T-helper 1 cell (primary cell): ENCODE measurements at regions not wholly inside any gene's neighbourhood (a gene's known extent, or its start where the extent isn't known, plus 50 kb on each side); places are given as distances from the start of the nearest gene placed in this dataset.

Experiments used
- DNase-seq, 5 donors: peaks; one replicate each; pipeline ENCODE4 v3.0.0-alpha.2; 2012 to 2020

DNA sequence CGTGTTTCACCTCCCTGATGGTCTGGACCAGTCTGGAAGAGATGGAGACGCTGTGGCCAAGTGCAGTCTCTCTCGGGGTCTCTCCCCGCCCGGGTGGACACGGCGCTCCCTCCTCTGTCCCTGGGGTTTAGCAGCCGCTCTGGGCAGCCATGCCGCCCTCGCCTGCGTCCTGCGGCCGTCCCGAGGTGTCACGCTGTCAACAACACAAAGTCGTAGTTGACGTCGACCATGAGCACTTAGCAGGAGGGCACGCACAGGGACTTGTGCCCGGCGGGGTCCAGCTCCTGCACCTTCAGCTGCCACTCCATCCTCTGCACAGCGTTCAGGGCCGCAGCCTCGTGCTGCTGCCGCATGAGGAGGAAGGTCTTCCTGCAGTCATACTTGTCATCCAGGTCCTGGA is 368.9 kb downstream of the CDH9 start:
- DNase-seq = no peak

DNA sequence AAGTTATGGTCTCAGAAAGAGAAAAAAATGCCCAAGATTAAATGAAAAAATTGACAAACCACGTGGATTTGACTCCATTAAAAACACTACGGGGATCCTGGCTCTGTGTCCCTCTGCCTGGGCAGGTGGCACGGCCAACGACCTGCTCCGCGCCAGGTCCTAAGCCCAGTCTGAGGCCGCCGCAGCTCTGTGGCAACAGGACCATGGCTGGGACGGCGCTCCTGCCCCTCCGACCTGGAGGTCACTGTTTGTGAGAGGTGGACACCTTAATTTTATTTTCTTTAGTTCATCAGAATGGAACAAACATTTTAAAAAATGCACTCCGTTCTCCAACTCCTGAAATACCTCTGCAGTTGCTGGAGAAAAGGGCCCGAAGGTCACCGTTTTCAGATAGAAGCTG is 369.4 kb downstream of the CDH9 start:
- DNase-seq = no peak

DNA sequence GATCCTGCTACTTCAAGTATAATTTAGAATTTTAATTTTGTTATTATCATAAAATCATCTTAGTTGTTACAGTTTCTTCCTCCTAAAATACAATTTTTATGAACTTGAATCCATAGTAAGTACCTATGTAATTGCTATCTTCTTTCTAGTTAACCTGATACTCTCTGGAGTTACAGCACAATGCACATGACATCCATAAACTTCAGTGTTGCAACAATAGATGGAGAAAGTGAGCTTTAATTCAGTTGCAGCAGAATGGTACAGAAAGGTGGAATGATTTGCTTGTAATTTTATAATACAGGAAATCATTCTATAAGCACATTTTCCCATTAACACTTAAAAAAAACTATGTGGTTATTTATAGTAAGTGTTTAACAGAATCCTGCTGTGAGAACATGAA is 372.0 kb downstream of the CDH9 start:
- DNase-seq = no peak

DNA sequence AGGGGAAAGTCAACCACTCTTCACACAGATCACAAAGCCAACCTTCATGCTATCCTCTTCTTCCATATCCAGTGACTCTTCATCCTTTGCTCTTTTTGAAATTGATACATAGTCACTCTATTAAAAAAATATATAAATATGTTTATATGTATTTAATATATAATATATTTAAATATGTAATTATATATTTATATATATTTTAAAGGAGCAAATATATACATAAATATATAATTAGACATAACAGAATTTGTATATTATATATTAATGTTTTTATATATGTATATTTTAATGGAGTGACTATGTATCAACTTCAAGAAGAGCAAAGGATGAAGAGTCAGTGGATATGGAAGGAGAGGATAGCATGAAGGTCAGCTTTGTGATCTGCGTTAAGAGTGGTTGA is 374.9 kb downstream of the CDH9 start:
- DNase-seq = no peak

DNA sequence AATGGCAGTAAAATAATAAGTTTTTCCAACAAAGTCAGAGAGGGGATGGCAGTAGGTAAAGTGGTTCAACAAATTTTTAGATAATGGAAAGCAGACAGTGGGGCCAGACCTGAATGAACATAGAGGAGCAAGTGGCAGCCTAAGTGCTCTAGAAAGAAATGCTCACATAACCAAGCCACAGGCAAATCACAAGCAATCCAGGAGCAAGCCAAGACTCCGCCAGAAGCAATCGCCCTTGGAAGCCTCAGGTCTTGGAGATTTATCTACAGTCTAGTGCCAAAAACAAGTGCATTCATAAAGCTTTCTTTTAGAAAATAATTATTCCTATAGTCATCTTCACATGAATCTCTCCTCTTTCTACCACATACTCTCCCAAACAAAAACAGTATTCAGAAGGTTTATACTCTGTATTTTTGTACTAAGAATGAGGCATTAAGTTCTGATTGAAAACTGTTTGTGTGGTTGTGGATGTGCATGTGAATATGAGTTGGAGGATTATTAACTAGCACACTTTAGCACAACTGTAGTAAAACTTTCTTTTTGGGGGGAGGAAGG is 375.5 kb downstream of the CDH9 start:
- no peak for DNase-seq

DNA sequence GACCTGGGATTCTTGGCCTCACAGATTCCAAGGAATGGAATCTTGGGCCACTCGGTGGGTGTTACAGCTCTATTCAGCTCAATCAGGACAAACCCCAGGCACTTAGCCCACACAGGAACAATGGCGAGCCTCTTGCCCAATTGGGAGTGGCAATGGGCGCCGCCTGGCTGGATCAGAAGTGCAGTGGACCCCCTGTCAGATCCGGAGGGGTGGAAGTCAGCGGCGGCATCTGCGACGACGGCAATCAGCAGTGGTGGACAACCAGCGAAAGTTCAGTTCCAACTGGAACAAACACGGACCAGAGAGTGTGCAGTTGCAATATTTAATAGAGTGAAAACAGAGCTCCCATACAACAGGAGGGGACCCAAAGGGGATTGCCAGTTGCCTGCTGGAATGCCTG is 378.3 kb downstream of the CDH9 start:
- no peak for DNase-seq

DNA sequence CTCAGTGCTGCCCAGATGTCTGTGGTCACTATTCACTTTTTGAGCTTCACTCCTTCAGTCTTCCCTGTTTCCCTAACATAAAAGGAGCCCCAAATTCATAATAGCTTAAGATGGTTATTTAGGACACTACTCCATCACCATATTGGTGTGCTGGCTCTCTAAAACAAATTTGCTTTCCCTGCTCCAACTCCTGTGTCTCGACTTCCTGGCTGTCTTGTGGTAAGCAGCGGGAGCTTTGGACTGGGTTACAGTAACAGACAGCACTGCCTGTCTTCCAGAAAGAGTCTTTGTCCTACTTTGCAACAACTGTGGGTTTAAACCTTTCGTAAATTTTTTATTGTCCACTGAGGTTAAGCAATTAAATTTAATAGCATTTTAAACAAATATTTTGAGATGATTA is 389.4 kb downstream of the CDH9 start:
- DNase-seq = no peak

DNA sequence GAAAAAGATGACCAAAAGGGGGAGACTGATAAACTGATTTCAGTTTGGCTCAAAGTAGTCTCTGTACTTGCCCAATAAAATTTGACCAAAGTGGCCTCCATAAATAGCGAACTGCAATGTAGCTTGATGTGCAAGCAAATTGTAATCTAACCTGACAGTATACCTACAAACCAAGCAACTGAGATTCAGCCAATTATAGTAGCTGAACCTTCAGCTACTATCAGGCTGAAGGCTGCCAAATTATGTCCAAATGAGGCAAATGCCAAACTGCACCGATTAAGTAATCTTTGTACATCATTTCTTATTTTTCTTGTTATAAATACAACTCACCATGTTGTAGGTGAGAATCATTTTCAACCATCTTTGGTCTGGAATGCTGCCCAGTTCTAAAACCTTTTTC is 390.6 kb downstream of the CDH9 start:
- no peak for DNase-seq

DNA sequence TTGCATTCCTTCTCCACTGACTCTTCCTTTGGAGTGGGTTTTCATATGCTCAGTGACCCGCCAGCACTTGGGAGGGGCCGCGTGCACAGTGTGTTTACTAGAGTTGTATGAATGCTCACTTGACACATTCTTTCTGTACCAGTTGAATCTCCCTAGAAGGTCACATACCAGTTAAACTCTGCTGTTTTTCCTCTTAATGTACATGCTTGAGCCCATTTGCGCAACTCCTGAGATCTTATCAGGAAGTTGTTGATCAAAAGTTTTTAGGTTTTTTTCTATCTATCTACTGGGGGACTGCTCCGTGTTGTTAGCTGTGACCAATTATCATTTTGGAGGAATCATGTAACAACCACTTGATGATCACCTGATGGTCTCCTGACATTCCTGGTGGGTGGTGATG is 392.7 kb downstream of the CDH9 start:
- DNase-seq = no peak

DNA sequence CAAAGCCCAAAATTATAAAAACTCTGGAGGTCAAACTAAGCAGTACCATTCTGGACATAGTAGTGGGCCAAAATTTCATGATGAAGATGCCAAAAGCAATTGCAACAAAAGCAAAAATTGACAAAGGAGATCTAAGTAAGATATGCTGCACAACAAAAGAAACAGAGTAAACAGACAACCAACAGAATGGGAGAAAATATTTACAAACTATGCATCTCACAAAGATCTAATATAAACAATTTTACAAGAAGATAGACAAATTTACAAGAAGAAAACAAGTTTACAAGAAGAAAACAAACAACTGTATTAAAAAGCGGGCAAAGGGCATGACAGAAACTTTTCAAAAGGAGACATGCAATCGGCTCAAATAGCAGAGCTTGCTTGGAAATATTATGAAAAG is 396.9 kb downstream of the CDH9 start:
- no peak for DNase-seq

DNA sequence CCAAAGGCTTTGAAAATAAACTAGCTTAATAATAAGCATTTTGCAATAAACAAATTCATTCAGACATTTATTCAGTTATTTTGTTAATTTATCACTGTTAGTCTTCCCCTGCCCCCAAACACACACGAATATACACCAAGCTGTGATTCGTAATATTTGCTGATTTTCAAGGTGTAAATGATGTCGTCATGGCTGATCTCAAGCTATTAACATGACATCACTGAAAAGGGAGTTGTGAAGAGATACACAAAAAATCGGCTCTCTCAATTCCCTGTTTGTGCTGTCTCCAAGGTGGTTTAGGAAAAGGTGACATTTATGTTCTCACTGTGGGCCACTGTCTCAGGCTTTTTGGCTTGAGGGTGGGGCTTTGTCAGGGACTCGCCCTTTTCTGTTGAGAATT is 413.3 kb downstream of the CDH9 start:
- DNase-seq = no peak

DNA sequence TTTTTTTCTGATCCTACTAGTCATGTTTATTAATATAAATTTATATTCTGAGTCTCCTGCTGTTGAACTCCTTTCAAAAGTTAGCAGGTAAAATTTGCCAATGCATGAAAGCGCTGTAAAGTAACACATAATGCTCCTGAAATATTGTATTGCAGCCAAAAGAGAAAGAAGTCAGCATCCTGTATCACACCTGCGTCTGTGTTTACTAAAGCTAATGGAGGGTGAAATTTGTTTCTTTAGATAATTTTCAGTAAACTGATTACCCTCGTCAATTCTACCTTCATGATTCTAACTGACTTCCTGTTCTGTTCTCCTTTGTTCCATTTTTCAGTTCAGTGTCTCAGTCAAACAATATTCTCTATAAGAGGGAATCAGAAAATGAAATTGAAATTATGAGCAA is 415.4 kb downstream of the CDH9 start:
- DNase-seq = no peak

DNA sequence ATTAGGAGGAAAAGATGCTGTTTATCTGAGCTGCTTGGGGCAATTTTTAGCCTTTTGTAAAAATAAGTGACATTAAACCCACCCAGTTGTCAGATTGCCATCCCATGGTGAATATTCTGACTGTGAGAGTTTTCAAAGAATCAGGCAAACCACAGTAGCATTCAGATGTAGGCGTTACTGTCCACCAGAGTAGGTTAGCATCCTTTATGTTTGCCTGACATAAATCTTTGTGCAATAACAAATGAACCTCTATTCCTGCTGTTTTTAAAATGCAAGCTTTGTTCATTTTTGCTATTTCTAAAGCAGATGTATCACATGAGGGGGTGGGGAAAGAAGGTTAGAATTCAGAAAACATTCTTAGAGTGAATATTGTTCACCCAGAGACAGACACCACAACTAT is 427.8 kb downstream of the CDH9 start:
- no peak for DNase-seq

DNA sequence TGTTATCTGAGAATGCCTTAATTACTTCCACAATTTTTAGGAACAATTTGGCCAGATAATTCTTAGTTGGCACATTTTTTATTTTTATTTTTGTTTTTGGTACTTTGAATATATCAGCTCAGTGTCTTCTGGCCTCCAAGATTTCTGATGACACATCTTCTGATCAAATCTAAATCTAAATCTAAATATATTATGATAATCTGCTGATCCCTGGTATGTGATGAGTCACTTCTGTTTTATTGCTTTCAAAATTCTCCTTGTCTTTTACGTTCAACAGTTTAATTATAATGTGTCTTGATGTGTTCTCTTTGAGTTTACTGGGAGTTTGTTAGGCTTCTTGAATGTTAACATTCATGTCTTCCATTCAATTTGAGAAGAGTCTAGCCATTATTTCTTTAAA is 436.8 kb downstream of the CDH9 start:
- no peak for DNase-seq

DNA sequence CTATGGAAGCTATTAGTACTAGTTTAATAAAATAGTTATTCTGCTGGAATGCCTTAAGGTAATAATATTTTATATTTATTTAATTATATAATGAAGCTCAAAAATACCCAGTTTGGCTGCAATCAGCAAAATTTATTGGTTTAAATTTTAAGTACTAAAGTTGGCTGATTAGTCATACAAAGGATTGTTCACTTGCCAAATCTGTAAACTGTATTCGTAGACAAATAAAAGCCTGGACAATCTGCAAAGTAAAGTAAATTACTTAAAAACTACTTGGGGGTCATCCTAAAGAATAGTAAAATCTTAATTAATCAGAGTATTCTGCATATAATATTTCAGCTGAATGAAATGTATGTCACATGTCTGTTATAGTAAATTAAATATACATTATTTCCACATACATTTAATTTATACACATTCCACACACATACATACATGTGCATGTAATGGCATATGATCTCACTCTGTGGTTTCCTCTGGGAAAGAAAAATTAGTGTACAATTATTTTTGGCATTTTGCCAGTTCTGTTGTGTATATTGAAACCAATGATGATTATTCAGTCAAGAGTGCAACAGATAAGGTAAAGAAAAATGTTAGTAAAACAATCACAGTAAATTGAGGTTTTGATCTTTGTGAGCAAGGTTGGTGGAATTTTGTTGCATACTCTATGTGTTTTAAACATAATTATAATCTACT is 455.9 kb downstream of the CDH9 start:
- DNase-seq = no peak

DNA sequence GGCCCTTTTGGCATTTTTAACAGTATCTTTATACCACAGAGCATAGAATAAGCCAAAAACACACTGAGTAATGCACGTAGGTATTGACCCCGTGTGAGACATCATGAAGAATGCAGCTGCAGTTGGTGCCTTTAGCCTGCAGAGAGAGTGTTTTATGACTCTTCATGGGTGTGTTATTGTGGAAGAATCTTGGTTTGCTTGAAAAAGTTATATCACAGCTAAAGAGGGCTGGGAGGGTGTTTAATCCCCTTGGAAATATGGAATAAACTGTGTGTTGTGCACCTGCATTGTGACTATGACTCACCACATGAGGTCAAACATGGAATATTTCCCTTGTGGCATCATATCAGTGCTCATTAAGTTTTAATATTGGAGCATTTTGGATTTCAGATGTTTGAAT is 458.7 kb downstream of the CDH9 start:
- no peak for DNase-seq

DNA sequence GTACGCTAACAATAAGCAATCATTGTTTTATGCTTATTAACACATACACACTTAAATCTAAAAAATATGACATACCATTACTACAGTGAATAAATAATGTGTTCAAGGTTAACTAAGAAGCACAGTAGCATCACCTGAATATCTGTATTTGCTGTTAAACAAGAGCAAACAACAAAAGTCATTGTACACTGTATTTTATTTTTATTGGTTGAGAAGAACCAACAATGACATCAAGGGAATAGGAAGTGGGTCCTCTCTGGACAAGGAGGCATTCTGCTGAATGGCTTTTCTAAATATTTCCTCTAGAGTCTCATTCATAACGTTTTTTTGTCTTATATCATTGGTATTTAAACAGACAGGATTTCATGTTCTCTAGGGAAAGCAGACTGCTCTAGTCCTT is 460.4 kb downstream of the CDH9 start:
- no peak for DNase-seq

DNA sequence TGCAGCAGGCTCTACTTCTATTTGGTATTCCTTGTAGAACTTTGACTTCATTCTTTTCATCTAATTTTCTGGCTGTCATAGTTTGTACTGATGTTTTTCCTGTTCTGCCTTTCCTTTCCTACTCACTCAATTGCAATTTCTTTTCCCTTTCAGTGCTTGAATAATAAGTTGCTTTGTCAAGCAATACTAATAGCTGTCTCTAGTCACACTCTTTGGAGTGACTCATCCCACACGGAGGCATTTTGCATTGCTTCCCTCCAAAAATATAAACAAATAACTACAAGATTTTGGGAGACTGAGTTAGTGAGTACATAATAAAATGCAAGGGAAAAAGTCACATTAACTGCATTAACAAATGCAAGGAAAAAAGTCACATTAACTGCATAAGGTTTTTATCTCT is 465.9 kb downstream of the CDH9 start:
- DNase-seq = no peak

DNA sequence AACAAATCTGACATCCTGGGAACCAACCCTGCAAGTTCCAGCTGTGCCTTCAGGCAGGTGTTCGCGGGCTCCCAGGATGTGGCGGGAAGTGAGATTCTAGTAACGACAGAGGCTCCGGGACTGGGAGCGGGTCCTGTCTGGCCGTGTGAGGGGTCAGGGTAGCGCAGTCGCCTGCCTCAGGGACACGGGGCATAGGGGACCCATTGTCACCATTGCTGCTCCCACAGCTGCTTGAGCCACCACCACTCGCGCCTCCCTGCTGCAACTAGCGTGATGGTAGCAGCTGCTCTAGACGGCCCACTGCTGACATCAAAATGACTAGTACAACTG is 468.5 kb downstream of the CDH9 start:
- no peak for DNase-seq

DNA sequence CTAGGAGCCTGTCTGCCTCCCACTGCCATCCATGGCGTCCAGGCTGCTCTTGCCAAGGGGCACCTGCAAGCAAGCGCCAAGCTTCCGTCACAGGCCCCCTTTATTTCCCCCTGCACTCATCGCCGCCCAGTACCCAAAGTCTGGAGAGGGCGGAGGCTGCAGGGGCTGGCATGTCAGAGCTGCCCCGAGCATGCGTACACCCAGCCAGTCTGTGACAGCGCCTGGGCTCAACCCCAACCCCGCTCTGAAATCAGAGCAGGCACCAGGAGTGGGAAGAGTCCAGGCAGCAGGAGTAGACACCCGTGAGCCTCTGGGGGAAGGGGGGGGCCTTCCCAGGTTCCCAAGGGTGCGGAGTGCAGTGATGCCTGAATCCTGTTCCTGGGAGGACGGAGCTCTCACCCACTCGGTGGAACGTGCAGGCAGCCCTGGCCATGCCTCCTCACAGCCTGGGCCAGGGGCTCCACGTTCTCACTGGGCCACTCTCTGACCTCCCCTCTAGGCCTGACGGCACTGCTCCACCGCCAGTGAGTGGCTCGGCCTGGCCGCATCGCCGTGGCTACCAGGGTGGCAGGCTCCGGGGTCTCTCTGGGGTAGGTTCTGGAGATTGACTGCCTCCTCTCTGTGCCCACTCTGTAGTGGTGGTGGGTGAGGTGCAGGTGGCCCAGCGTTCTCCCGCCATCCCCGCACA is 469.0 kb downstream of the CDH9 start:
- DNase-seq = no peak

DNA sequence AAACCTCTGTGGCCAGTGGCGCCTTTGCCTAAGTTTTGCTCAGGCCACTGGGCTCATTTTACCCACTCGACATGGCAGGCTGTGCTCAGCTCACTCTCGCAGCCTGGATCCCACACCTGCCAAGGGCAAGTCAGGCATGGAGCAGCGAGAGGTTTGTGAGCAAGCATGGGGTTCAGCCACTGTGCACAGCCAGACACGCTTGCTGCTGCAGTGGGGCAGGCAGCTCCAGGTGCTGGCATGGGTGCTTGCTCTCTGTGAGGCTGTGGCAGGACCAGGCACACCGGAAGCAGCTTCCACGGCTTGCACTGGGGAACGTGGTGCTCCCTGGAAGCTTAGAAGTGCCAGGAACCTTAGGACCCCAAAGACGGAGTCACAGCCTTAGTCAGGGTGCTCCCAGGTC is 470.1 kb downstream of the CDH9 start:
- DNase-seq = no peak

DNA sequence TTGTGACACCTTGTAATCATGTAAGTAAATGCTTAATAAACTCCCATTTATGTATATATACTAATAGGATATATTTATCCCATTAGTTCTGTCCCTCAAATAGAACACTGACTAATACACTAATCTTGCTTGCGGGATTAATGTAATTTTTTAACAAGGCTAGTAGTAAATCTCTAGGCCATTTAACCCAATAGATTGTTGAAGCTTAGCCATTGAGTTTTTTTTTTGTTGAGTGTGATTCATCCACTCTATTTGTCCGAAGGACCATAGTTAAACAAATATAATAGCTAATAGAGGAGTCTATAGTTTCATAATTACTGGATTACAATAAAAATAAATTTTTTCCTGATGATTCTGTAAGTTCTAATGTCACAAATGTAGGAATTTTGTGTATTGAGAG is 474.4 kb downstream of the CDH9 start:
- DNase-seq = no peak

DNA sequence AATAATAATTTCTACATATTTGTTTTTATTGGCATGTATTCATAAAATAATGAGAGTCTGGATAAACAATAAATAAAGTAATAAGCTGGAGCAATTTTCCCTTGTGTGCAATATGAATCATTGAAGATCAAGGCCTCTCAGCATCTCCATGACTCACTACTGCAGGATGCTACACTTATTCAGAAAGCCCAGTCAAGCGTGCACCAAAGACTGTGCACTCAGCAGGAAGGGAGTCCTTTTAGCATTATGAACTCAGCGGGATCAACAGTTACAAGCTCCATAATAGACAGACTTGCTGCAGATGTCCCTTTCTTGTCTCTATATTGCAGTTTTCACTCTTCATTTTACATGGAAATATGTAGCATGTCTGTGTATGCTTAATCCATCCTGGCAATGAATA is 485.3 kb downstream of the CDH9 start:
- DNase-seq = no peak

DNA sequence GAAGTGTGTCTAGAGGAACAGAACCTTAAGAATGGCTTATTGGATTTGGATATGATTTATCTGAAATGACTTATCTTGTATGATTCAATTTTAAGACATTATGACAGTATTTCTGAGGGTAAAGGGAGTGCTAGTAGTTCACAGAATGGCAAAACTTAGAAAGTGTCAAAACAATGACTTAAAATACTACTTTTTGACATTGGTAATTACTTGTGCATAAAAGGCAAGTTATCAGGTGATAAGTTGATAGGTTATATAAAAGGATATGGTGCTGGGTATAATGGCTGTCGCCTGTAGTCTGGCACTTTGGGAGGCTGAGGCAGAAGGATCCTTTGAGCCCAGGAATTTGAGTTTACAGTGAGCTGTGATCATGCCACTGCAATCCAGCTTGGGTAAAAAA is 494.4 kb downstream of the CDH9 start:
- no peak for DNase-seq

DNA sequence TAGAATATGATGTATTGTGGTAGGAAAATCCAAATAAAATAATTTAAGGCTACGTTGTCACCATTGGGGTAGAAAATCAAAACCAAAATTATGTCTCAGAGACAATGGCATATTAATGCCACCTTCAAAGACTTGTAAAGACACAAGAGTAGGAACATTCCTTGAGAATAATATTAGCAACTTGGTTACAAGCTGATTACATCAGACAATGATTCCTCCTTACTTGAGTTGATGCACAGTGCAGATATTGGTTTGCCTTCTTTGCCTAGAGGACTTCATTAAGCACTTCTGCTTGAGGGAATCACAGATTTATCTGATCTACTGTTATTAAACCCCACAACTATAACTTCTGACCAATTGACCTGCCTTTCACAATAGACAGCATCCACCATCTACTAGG is 500.2 kb downstream of the CDH9 start:
- DNase-seq = no peak
